Activated CD4-positive, alpha-beta memory T cell treated with anti-CD3 and anti-CD28 coated beads, Interleukin-2, amount 10 ng/mL, durations not matched to agents 7 days and 5 days (primary cell): ENCODE measurements at regions not wholly inside any gene's neighbourhood (a gene's known extent, or its start where the extent isn't known, plus 50 kb on each side); places are given as distances from the start of the nearest gene placed in this dataset.

Experiments used
- CTCF ChIA-PET: fragments of 350-600 bp; sonication (Branson Sonifier 250); formaldehyde crosslinking; loops from one replicate; lab custom pipeline; 2021; ENCODE audit warnings: antibody characterized with exemption, inconsistent platforms; lab: Charles Lee
- POLR2A ChIA-PET: fragments of 350-600 bp; sonication (Branson Sonifier 250); formaldehyde crosslinking; loops from one replicate; lab custom pipeline; 2021; ENCODE audit warnings: antibody characterized with exemption; lab: Charles Lee
- DNase-seq: peaks from one replicate; pipeline ENCODE4 v3.0.0-alpha.2; 2020
- H3K27ac Mint-ChIP-seq: one replicate; pipeline ENCODE4 v1.8.0; 2021; ENCODE audit warnings: mild to moderate bottlenecking, mixed read lengths
- H3K27me3 Mint-ChIP-seq: one replicate; pipeline ENCODE4 v1.8.0; 2021; ENCODE audit warnings: mixed read lengths
- H3K36me3 Mint-ChIP-seq: one replicate; pipeline ENCODE4 v1.8.0; 2021; ENCODE audit warnings: low read depth, mixed read lengths
- H3K4me1 Mint-ChIP-seq: one replicate; pipeline ENCODE4 v1.8.0; 2021; ENCODE audit warnings: mixed read lengths
- H3K4me3 Mint-ChIP-seq: one replicate; pipeline ENCODE4 v1.8.0; 2021; ENCODE audit warnings: mild to moderate bottlenecking, mixed read lengths
- H3K9me3 Mint-ChIP-seq: one replicate; pipeline ENCODE4 v1.8.0; 2021; ENCODE audit warnings: mixed read lengths

- H3K27ac Mint-ChIP-seq = no peak overlapping the region
- H3K9me3 Mint-ChIP-seq = no peaks in the 10 kb centered on the region
- H3K36me3 Mint-ChIP-seq = no peaks in the 10 kb centered on the region
- H3K4me1 Mint-ChIP-seq = no peaks in the 10 kb centered on the region
- CTCF ChIA-PET = no interaction called here
- peaks cover 7% of the 10 kb centered on the region for H3K27me3 Mint-ChIP-seq
- H3K4me3 Mint-ChIP-seq = no peak overlapping the region
- POLR2A ChIA-PET = no interaction called here
- no peak for DNase-seq
Measured at GRCh38 chr1:87165177-87165576, 163.5 kb upstream of the LMO4 start.

DNA sequence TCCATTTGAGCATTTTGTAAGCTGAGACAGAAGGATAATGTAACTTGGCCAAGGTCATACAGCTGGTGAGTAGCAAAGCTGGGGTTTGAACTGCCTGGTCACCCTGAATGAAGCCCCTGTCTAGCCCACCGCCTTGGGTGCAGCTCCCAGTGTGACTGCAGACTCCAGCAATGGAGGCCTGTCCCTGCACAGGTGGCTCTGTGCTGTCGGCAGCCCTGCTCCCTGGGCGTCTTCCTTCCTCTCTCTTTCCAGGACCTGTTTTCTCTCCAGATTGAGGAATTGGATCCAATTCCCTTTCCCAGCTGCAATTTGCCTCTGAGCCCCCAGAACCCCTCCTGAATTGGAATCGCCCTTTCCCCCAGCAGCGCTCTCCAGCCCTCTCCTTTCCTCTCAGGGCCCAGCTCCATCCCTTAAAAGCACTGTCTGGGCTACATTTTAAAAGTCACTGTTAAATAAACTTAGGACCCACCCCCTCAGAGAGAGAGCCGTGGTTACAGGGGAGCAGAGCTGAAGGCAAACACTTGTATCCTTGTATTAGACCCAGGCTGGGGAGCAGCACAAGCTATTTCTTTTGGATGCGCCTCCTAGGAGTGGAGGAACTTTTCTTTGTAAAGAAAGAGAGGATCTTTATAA is 161.4 kb upstream of the LMO4 start:
- no peak for DNase-seq
- Mint-ChIP-seq H3K4me3 (no peak overlapping the region), H3K9me3 (no peaks in the 10 kb centered on the region), H3K4me1 (no peaks in the 10 kb centered on the region), H3K27me3 (peaks cover 13% of the 10 kb centered on the region), H3K27ac (no peak overlapping the region), H3K36me3 (no peaks in the 10 kb centered on the region)
- ChIA-PET CTCF (no interaction called here), POLR2A (no interaction called here)

- CTCF ChIA-PET = no interaction called here
- POLR2A ChIA-PET = no interaction called here
- Mint-ChIP-seq H3K9me3 (no peaks in the 10 kb centered on the region), H3K27ac (no peak overlapping the region), H3K4me1 (no peaks in the 10 kb centered on the region), H3K36me3 (no peaks in the 10 kb centered on the region), H3K4me3 (no peak overlapping the region), H3K27me3 (peaks cover 18% of the 10 kb centered on the region)
- DNase-seq = no peak
Measured at GRCh38 chr1:87167848-87168525, 160.7 kb upstream of the LMO4 start.

DNA sequence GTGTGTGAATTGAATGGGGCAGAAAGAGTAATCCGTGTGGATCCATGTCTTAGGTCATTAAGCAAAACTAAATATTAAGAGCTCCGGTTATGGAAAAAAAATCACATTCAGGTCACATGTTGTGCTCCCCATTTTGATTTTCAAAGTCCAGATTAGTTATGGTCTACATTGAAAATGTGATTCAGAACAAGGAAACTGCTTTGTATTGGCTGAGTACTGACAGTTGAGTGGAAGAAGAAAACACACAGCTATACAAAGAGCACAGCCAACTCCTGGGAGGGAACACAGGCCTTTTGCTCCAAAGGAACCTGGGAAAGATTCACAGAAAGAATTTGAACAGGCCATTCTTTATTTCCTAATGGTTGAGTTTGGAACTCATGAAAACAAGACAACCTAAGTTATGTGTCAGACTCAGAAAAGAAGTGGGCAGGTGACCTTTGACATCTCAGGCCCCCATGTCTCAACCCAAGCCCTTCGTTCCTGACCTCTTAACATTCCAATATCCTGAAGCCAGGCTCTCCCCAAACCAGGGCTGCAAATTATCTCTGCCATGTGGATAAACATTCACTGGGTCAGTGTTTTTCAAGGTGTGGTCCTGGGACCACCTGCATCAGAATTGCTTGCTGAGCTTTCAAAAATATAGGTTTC is 159.3 kb upstream of the LMO4 start:
- peaks cover 22% of the 10 kb centered on the region for H3K27me3 Mint-ChIP-seq
- no peak for DNase-seq
- no peak overlapping the region for H3K27ac Mint-ChIP-seq
- ChIA-PET CTCF (no interaction called here), POLR2A (no interaction called here)
- H3K4me1 Mint-ChIP-seq = no peaks in the 10 kb centered on the region
- H3K4me3 Mint-ChIP-seq = no peak overlapping the region
- H3K9me3 Mint-ChIP-seq = no peaks in the 10 kb centered on the region
- H3K36me3 Mint-ChIP-seq = no peaks in the 10 kb centered on the region

DNA sequence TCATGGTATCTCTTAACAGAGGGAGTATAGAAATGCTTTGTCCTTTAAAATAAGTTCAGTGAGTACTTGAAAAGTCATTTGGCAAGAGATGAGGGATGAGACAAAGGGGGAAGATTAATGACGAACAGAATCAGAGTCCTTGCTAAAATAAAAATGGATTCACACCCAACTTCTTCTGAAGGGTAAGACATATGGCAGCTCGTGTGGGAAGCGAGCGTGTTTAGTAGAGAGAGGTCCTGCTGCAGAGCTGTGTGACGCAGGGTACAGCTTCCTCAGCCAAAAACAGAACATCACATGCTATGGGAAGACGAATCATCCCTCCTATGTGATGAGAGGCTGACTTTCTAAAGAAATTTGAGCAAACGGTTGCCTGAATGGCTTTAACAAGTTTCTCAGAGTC is 158.5 kb upstream of the LMO4 start:
- Mint-ChIP-seq H3K27me3 (peaks cover 25% of the 10 kb centered on the region), H3K27ac (no peak overlapping the region), H3K4me3 (no peak overlapping the region), H3K9me3 (no peaks in the 10 kb centered on the region), H3K4me1 (no peaks in the 10 kb centered on the region), H3K36me3 (no peaks in the 10 kb centered on the region)
- CTCF ChIA-PET = no interaction called here
- POLR2A ChIA-PET = no interaction called here
- no peak for DNase-seq

GRCh38 chr1:87170931-87171598 is 157.6 kb upstream of the LMO4 start:
- H3K27ac Mint-ChIP-seq = no peak overlapping the region
- H3K4me3 Mint-ChIP-seq = no peak overlapping the region
- CTCF ChIA-PET = no interaction called here
- no peaks in the 10 kb centered on the region for H3K4me1 Mint-ChIP-seq
- POLR2A ChIA-PET = no interaction called here
- H3K36me3 Mint-ChIP-seq = no peaks in the 10 kb centered on the region
- DNase-seq = no peak
- peaks cover 27% of the 10 kb centered on the region for H3K27me3 Mint-ChIP-seq
- no peaks in the 10 kb centered on the region for H3K9me3 Mint-ChIP-seq

DNA sequence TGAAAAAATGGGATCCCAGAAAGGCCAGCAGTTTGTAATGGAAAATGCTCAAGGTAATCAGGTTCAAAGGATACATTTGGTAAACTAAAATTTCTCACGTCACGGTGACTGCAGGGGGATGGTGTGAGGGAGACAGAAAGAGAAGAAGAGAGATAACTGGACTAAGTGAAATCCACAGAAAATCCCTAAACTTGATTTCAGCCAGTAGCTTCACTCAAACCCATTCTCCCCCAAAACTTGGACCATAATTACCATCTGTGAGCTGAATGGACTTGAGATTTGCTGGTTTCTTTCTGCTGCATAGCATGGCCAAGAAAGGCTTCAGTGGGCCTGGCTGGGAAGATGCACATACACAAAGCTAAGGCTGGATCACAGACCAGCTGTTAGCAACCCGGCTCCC is 155.4 kb upstream of the LMO4 start:
- no peak overlapping the region for H3K27ac Mint-ChIP-seq
- H3K4me1 Mint-ChIP-seq = no peaks in the 10 kb centered on the region
- no peaks in the 10 kb centered on the region for H3K36me3 Mint-ChIP-seq
- ChIA-PET POLR2A (no interaction called here), CTCF (no interaction called here)
- peaks cover 27% of the 10 kb centered on the region for H3K27me3 Mint-ChIP-seq
- no peaks in the 10 kb centered on the region for H3K9me3 Mint-ChIP-seq
- no peak for DNase-seq
- H3K4me3 Mint-ChIP-seq = no peak overlapping the region

DNA sequence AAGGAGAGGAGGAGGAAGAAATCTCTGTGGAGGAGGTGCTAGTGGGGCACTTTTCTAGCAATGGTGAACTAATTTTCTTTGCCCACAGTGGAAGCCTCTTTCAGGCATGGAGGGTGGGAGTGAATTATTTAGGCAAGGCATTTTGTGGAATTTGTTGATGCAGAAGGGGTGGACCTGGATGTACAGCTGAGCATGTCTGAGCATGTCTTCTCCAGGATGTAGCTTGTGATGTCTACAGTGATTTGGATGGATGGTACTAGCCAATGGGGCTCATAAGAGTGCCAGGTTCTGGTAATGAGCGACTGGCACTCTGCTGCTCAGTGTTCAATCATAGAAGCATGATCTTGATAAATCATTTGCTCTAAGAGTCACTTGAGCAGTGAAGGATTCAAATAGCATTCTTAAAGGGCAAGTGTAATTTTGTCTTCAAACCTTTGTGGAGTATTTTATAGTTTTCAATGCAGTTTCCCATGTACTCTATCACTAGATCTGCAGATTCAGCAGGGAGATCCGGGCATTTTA is 153.9 kb upstream of the LMO4 start:
- CTCF ChIA-PET = no interaction called here
- Mint-ChIP-seq H3K4me3 (no peak overlapping the region), H3K27ac (no peak overlapping the region), H3K27me3 (peaks cover 30% of the 10 kb centered on the region), H3K36me3 (no peaks in the 10 kb centered on the region), H3K4me1 (no peaks in the 10 kb centered on the region), H3K9me3 (no peaks in the 10 kb centered on the region)
- POLR2A ChIA-PET = no interaction called here
- DNase-seq = no peak

DNA sequence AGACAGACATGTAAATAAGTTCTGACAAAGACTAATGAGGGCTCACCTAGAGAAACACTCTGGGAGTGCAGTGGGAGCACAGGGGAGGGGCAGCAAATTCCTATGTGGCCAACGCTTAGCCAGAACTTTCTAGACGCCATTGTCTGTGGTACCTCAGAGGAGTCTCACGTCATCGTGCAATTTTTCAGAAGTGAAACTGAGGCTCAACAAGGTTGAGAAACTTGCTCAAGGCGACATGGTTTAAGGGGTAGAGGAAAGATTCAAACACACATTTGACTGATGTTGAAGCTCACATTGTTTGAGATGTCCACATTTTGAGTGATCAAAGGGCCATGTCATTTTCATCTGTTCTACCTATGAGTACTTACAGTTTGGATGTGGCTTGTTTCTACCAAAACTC is 152.6 kb upstream of the LMO4 start:
- no peaks in the 10 kb centered on the region for H3K4me1 Mint-ChIP-seq
- H3K4me3 Mint-ChIP-seq = no peak overlapping the region
- CTCF ChIA-PET = no interaction called here
- no peaks in the 10 kb centered on the region for H3K36me3 Mint-ChIP-seq
- POLR2A ChIA-PET = no interaction called here
- H3K27me3 Mint-ChIP-seq = peaks cover 24% of the 10 kb centered on the region
- no peaks in the 10 kb centered on the region for H3K9me3 Mint-ChIP-seq
- DNase-seq = no peak
- no peak overlapping the region for H3K27ac Mint-ChIP-seq

- no peak for DNase-seq
- H3K27ac Mint-ChIP-seq = no peak overlapping the region
- H3K36me3 Mint-ChIP-seq = no peaks in the 10 kb centered on the region
- CTCF ChIA-PET = no interaction called here
- no peaks in the 10 kb centered on the region for H3K4me1 Mint-ChIP-seq
- H3K9me3 Mint-ChIP-seq = no peaks in the 10 kb centered on the region
- H3K27me3 Mint-ChIP-seq = peaks cover 23% of the 10 kb centered on the region
- POLR2A ChIA-PET = no interaction called here
- no peak overlapping the region for H3K4me3 Mint-ChIP-seq
Measured at GRCh38 chr1:87176514-87176913, 152.2 kb upstream of the LMO4 start.

DNA sequence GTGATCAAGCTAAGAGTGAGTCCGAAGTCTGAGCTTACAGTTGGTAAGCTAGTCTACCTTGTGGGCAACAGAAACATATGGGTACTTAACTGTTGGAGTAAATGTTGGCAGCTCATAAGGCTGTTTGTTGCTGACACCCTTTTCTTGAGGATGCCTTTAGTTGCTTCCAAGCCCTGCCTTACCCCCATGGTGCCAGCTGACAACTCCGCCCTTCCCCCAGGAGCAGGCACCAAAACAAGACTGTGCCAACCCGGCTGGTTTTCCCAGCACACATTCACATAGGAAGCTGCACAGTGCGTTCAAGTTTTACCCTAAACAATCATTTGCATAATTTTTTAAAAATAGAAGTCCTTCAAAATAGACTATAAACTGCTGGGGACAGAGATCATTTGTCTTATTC is 150.2 kb upstream of the LMO4 start:
- Mint-ChIP-seq H3K9me3 (no peaks in the 10 kb centered on the region), H3K36me3 (no peaks in the 10 kb centered on the region), H3K27me3 (peaks cover 17% of the 10 kb centered on the region), H3K27ac (no peak overlapping the region), H3K4me3 (no peak overlapping the region), H3K4me1 (no peaks in the 10 kb centered on the region)
- DNase-seq = no peak
- CTCF ChIA-PET = no interaction called here
- POLR2A ChIA-PET = no interaction called here

DNA sequence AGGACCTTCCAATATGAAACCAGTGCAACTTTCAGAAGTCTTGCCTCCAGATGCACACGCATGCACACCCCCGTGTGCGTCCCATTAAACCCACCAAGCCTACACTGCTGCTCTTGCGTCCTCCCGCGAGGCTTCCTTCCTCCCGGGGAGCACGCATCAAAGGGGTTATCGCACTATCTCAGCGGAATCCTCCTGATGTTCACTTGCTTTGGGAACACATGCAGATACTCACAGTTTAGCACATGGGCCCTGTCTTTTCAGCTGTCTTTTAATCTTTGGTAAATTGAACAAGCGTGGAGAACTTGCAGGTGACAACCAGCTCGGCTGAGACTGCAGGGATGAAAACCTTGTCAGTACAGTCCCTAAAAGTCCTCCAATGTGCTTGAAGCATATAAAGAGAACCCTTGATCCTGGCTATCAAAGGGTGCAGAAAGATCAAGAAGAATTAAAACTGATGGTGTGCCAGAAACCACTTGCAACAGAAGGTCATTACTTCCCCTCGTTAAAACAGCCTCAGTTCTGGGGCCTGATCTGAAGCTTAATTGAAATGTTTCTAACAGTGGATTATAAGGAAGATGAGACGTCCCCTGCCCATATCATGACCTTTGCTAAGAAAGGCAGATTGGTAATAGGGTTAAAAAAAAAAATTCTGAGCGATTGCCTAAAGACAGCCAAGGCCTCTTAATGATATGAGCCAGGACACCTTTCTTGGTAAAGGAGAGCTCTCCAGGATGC is 149.4 kb upstream of the LMO4 start:
- H3K36me3 Mint-ChIP-seq = no peaks in the 10 kb centered on the region
- no peaks in the 10 kb centered on the region for H3K4me1 Mint-ChIP-seq
- POLR2A ChIA-PET = no interaction called here
- H3K27ac Mint-ChIP-seq = no peak overlapping the region
- H3K27me3 Mint-ChIP-seq = peaks cover 14% of the 10 kb centered on the region
- CTCF ChIA-PET = no interaction called here
- no peak overlapping the region for H3K4me3 Mint-ChIP-seq
- H3K9me3 Mint-ChIP-seq = no peaks in the 10 kb centered on the region
- DNase-seq = no peak
